KMS-11 (cell line): ENCODE measurements at regions not wholly inside any gene's neighbourhood (a gene's known extent, or its start where the extent isn't known, plus 50 kb on each side); places are given as distances from the start of the nearest gene placed in this dataset.

ENCODE experiments used
- H2AFZ ChIP-seq: fragments of 200-600 bp; sonication (generic); 2 replicates; pipeline ENCODE4 v1.6.1; 2016; ENCODE audit warnings: antibody characterized with exemption, mixed run types, low read depth
- H3K27ac ChIP-seq: fragments of 200-600 bp; sonication (generic); 2 replicates; pipeline ENCODE4 v1.6.1; 2016; ENCODE audit warnings: mild to moderate bottlenecking, mixed run types
- H3K27me3 ChIP-seq: fragments of 200-600 bp; sonication (generic); 2 replicates; pipeline ENCODE4 v1.6.1; 2017; ENCODE audit warnings: mild to moderate bottlenecking, low read depth, mixed run types, moderate library complexity; ENCODE audit not compliant: insufficient read depth
- H3K36me3 ChIP-seq: fragments of 200-600 bp; sonication (generic); 2 replicates; pipeline ENCODE4 v1.6.1; 2017; ENCODE audit warnings: mild to moderate bottlenecking, mixed run types; ENCODE audit not compliant: insufficient read depth
- H3K4me1 ChIP-seq: fragments of 200-600 bp; sonication (generic); 2 replicates; pipeline ENCODE4 v1.6.1; 2016; ENCODE audit warnings: mild to moderate bottlenecking, low read depth, mixed run types; ENCODE audit not compliant: poor library complexity, severe bottlenecking
- H3K4me2 ChIP-seq: fragments of 200-600 bp; sonication (generic); 2 replicates; pipeline ENCODE4 v1.7.0; 2016; ENCODE audit warnings: mild to moderate bottlenecking, mixed run types
- H3K4me3 ChIP-seq: fragments of 200-600 bp; sonication (generic); IDR thresholded peaks from 2 replicates; pipeline ENCODE4 v1.6.1; 2017; ENCODE audit warnings: low read depth, low read length, mixed read lengths; ENCODE audit not compliant: insufficient read depth
- H3K79me2 ChIP-seq: fragments of 200-600 bp; sonication (generic); 2 replicates; pipeline ENCODE4 v1.6.1; 2016; ENCODE audit warnings: low read depth, mixed run types; ENCODE audit not compliant: insufficient read depth
- H3K9ac ChIP-seq: fragments of 200-600 bp; sonication (generic); 2 replicates; pipeline ENCODE4 v1.6.1; 2016; ENCODE audit warnings: mild to moderate bottlenecking, mixed run types
- H4K20me1 ChIP-seq: fragments of 200-600 bp; sonication (generic); 2 replicates; pipeline ENCODE4 v1.6.1; 2016; ENCODE audit warnings: mild to moderate bottlenecking, mixed run types; ENCODE audit not compliant: insufficient read depth
- TF ChIP-seq, protein P1 (sequence below): fragments of 200-600 bp; sonication (generic); conservative IDR thresholded peaks from 2 replicates; pipeline ENCODE4 v1.6.1; 2017; ENCODE audit warnings: low read depth, mild to moderate bottlenecking, antibody characterized with exemption, low read length, moderate library complexity, mixed read lengths

DNA sequence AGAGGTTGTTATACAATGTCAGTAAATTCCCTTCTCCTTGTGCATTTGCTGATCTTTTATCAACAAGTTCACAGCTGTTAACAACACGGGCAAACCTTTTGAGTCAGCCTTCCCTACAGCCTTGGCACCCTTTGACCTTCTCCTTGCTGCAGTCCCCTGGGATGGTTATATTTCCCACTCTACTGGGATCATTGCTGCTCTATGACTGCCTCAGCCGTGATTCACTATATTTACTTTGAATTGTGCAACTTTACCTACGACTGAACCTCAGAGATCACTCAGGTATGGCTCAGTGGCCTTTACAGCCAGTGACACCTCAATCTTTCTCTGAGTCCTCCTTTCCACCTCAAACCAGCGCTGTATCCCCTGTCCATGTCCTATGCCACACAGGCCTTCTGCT lies 1293.3 kb downstream of the EPHA7 start:
- H3K4me3 ChIP-seq, result no peak overlapping the region
- no peaks in the 10 kb centered on the region for H3K79me2 ChIP-seq
- H3K36me3 ChIP-seq, result no peaks in the 10 kb centered on the region
- H3K27me3 ChIP-seq, result no peaks in the 10 kb centered on the region
- no peak overlapping the region for H3K27ac ChIP-seq
- TF ChIP-seq, protein P1, sequence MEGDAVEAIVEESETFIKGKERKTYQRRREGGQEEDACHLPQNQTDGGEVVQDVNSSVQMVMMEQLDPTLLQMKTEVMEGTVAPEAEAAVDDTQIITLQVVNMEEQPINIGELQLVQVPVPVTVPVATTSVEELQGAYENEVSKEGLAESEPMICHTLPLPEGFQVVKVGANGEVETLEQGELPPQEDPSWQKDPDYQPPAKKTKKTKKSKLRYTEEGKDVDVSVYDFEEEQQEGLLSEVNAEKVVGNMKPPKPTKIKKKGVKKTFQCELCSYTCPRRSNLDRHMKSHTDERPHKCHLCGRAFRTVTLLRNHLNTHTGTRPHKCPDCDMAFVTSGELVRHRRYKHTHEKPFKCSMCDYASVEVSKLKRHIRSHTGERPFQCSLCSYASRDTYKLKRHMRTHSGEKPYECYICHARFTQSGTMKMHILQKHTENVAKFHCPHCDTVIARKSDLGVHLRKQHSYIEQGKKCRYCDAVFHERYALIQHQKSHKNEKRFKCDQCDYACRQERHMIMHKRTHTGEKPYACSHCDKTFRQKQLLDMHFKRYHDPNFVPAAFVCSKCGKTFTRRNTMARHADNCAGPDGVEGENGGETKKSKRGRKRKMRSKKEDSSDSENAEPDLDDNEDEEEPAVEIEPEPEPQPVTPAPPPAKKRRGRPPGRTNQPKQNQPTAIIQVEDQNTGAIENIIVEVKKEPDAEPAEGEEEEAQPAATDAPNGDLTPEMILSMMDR, result no peak
- H3K4me2 ChIP-seq, result no peak overlapping the region
- H3K4me1 ChIP-seq, result no peaks in the 10 kb centered on the region
- no peak overlapping the region for H3K9ac ChIP-seq
- H2AFZ ChIP-seq, result no peak overlapping the region
- no peaks in the 10 kb centered on the region for H4K20me1 ChIP-seq

DNA sequence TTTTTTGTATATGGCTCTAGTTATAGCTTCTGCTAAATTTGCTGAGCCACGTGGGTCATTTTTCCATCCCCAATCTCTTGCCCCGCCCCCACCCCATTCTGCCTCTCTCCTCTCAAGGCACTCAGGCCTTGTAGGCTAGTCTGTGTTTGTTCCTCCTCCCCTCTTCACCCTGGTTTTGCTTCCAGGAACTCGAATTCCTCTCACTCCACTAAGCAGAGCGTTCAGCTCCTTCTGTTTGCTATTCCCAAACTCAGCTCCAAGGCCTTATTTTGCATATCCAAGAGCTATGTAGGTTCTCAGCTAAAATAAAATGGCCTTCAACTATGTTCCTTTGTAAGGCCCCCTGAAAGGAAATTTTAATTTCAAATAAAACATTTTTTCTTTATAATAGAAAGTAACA lies 1293.7 kb downstream of the EPHA7 start:
- Histone ChIP-seq H3K4me3 (no peak overlapping the region), H3K4me1 (no peaks in the 10 kb centered on the region), H2AFZ (no peak overlapping the region), H3K4me2 (no peak overlapping the region), H3K27ac (no peak overlapping the region), H3K79me2 (no peaks in the 10 kb centered on the region), H3K9ac (no peak overlapping the region), H3K36me3 (no peaks in the 10 kb centered on the region), H3K27me3 (no peaks in the 10 kb centered on the region), H4K20me1 (no peaks in the 10 kb centered on the region)
- TF ChIP-seq, protein P1, result no peak

- no peaks in the 10 kb centered on the region for H3K36me3 ChIP-seq
- no peaks in the 10 kb centered on the region for H4K20me1 ChIP-seq
- no peak overlapping the region for H3K4me3 ChIP-seq
- no peak overlapping the region for H3K9ac ChIP-seq
- no peak overlapping the region for H3K4me2 ChIP-seq
- no peaks in the 10 kb centered on the region for H3K4me1 ChIP-seq
- TF ChIP-seq, protein P1, result no peak
- H3K27ac ChIP-seq, result no peak overlapping the region
- H2AFZ ChIP-seq, result no peak overlapping the region
- no peaks in the 10 kb centered on the region for H3K79me2 ChIP-seq
- H3K27me3 ChIP-seq, result no peaks in the 10 kb centered on the region
Observed at GRCh38 chr6:92124200-92124651, 1295.1 kb downstream of the EPHA7 start.

GRCh38 chr6:92122746-92123145 lies 1296.6 kb downstream of the EPHA7 start:
- H3K4me2 ChIP-seq, result no peak overlapping the region
- no peak overlapping the region for H2AFZ ChIP-seq
- no peak overlapping the region for H3K4me3 ChIP-seq
- no peaks in the 10 kb centered on the region for H3K79me2 ChIP-seq
- no peaks in the 10 kb centered on the region for H3K27me3 ChIP-seq
- H3K9ac ChIP-seq, result no peak overlapping the region
- H4K20me1 ChIP-seq, result no peaks in the 10 kb centered on the region
- no peak overlapping the region for H3K27ac ChIP-seq
- no peaks in the 10 kb centered on the region for H3K4me1 ChIP-seq
- H3K36me3 ChIP-seq, result no peaks in the 10 kb centered on the region
- TF ChIP-seq, protein P1, result no peak
